B cell (primary cell): ENCODE measurements at regions not wholly inside any gene's neighbourhood (a gene's known extent, or its start where the extent isn't known, plus 50 kb on each side); places are given as distances from the start of the nearest gene placed in this dataset.

Experiments used
- EZH2 ChIP-seq: IDR thresholded peaks from 2 replicates; pipeline ENCODE4 v1.6.1; 2012; ENCODE audit warnings: borderline replicate concordance, low read depth, mild to moderate bottlenecking, moderate library complexity, low read length; ENCODE audit not compliant: insufficient read depth, poor library complexity, severe bottlenecking
- TF ChIP-seq, protein P1 (sequence below): fragments of 200-600 bp; IDR thresholded peaks from one replicate; pipeline ENCODE4 v1.8.0; 2022; ENCODE audit warnings: antibody characterized with exemption, mild to moderate bottlenecking

DNA sequence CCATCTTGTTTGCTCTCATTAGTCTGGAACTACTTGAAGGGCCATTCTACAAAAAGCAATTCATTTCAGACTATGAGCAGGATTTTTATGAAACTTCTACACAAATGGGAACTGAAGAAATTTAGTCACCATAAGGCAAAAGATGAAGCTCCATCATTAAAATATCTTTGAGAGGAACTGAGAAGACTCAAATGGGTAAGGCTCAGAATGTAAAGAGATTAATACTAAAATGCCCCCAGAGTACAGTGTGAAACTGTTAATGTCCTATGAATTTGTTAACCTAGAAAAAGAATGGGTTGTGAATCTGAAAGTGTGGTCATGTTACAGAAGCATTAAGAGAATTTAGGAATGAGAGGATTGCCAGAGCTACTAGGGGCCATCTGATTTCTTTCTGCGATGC is 77.9 kb upstream of the SLC7A11 start:
- TF ChIP-seq, protein P1, sequence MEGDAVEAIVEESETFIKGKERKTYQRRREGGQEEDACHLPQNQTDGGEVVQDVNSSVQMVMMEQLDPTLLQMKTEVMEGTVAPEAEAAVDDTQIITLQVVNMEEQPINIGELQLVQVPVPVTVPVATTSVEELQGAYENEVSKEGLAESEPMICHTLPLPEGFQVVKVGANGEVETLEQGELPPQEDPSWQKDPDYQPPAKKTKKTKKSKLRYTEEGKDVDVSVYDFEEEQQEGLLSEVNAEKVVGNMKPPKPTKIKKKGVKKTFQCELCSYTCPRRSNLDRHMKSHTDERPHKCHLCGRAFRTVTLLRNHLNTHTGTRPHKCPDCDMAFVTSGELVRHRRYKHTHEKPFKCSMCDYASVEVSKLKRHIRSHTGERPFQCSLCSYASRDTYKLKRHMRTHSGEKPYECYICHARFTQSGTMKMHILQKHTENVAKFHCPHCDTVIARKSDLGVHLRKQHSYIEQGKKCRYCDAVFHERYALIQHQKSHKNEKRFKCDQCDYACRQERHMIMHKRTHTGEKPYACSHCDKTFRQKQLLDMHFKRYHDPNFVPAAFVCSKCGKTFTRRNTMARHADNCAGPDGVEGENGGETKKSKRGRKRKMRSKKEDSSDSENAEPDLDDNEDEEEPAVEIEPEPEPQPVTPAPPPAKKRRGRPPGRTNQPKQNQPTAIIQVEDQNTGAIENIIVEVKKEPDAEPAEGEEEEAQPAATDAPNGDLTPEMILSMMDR = no peak
- TF ChIP-seq EZH2 = no peak
